NB4 (cell line): ENCODE measurements at regions not wholly inside any gene's neighbourhood (a gene's known extent, or its start where the extent isn't known, plus 50 kb on each side); places are given as distances from the start of the nearest gene placed in this dataset.

Experiments
- DNase-seq: peaks from one replicate; pipeline ENCODE4 v3.0.0; 2010; ENCODE audit warnings: low read depth
- H3K4me3 ChIP-seq: one replicate; pipeline ENCODE4 v1.5.1; 2011; ENCODE audit warnings: mild to moderate bottlenecking, low read depth, low read length, moderate library complexity
- MYC ChIP-seq: IDR thresholded peaks from 2 replicates; pipeline ENCODE4 v1.6.1; 2011; ENCODE audit warnings: low read depth, low read length
- POLR2A ChIP-seq: IDR thresholded peaks from 2 replicates; pipeline ENCODE4 v1.6.1; 2011; ENCODE audit warnings: mild to moderate bottlenecking; ENCODE audit not compliant: insufficient read length; ENCODE audit errors: extremely low read depth
- TF ChIP-seq, protein P1 (sequence below): IDR thresholded peaks from one replicate; pipeline ENCODE4 v1.5.1; 2012; ENCODE audit warnings: low read depth, low read length
- TF ChIP-seq, protein P2 (sequence below): IDR thresholded peaks from 2 replicates; pipeline ENCODE4 v1.6.1; 2011; ENCODE audit warnings: low read depth, low read length

DNA sequence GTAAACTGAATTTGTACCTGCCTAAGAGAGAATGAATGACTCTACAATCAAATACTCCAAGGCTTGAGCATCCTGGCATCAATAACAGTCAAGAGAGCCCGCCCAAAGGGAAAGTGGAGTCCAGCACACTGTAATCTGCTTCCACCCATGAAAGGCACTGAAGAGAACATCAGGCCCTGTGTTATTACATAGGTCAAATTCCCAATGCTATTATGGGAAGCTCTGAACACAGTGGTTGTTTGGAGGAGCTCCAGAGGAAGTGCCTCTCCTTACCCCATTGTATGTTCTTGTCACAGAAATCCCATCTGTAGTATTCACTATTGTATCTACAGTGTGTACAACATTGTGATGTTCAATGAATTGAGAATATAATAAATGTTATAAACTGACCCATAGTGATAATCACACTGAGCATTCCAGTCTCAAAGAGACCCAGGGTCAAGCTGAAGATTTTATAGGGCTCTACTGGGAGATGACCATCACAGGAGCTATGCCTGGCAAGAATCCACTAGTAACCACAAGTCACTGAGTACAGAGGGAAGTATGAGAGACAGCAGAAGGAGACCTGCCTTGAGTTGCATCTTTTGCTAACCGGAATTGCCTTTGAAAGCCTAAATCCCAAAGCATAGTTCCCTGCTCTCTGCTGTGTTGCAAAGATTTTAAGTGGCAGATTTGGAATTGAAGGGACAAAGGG, 446.7 kb downstream of the GJA1 start:
- DNase-seq: no peak
- no peak overlapping the region for H3K4me3 ChIP-seq
- TF ChIP-seq, protein P1, sequence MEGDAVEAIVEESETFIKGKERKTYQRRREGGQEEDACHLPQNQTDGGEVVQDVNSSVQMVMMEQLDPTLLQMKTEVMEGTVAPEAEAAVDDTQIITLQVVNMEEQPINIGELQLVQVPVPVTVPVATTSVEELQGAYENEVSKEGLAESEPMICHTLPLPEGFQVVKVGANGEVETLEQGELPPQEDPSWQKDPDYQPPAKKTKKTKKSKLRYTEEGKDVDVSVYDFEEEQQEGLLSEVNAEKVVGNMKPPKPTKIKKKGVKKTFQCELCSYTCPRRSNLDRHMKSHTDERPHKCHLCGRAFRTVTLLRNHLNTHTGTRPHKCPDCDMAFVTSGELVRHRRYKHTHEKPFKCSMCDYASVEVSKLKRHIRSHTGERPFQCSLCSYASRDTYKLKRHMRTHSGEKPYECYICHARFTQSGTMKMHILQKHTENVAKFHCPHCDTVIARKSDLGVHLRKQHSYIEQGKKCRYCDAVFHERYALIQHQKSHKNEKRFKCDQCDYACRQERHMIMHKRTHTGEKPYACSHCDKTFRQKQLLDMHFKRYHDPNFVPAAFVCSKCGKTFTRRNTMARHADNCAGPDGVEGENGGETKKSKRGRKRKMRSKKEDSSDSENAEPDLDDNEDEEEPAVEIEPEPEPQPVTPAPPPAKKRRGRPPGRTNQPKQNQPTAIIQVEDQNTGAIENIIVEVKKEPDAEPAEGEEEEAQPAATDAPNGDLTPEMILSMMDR: no peak

DNA sequence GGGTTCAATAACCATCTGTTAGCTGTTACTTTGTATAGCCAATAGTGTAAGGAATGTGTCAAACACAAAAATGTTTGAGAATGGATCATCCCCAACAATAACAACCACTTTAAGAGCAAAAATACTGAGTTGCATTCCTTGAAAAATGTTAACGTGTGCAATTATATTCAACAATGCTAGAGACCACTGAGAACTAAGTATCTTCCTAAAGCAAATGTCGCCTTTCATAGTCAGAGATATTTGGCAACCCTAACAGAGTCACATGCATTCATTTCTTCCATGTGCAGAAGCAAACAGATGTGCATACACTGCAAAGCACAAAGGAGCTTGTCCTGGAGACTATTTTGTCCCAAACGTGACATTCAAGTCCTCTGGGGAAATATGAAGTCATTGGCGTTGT, 448.6 kb downstream of the GJA1 start:
- H3K4me3 ChIP-seq: no peak overlapping the region
- TF ChIP-seq, protein P1: no peak
- no peak for TF ChIP-seq MYC
- TF ChIP-seq POLR2A: no peak
- TF ChIP-seq, protein P2, sequence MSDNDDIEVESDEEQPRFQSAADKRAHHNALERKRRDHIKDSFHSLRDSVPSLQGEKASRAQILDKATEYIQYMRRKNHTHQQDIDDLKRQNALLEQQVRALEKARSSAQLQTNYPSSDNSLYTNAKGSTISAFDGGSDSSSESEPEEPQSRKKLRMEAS: no peak
- no peak for DNase-seq

DNA sequence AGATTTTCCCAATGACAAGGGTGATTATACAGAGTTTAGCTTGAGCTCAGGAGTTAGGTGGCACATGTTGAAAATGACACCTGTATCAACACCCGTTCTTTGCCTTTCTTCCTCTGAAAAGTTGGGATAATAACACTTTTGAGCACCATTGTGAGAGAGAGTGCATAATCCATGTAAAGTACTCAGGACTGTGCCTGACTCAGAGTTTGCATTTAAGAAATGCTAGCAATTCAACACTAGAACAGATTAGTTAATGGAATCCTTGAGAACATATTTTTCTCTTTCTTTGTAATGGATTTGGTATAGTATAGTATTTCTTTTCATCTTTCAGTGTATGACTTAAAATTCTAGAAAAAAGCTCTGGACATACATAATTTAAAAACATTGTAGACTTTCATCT, 449.2 kb downstream of the GJA1 start:
- DNase-seq: no peak
- no peak overlapping the region for H3K4me3 ChIP-seq
- TF ChIP-seq POLR2A: no peak
- TF ChIP-seq MYC: no peak
- TF ChIP-seq, protein P1: no peak
- TF ChIP-seq, protein P2: no peak

DNA sequence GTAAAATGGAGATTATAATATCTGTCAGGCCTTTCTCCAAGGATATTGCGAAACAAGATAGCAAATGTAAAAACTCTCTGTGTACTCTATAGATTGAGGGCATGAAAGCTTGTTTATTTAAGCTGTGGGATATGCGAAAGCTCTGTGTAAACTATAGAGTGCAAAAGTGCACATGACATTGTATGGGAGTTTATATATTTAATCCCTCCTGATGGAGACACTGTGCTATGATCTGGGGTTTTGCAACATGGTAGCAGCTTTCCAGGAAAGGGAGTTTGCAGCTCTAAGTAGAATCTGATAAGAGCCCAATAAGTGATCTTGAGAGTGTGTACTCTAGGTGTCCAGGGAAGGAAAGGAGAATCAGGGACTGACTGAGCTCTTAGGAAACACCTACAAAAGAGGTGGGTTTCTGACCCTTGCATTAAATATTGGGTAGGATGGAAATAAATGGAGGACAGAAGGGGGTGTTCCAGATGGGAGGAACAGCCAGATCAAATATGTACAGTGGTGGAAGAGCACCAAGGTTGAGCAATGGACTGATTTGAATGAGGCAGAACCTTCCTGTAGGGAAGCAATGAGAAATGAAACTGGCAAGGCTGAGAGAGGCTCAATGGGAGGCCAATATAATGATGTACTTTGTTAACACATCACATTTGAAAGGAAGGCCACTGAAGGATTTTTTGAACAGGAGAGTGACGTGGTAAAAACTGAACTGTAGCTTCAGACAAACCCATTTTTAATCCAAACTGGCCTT, 450.1 kb downstream of the GJA1 start:
- no peak for DNase-seq
- H3K4me3 ChIP-seq: no peak overlapping the region
- TF ChIP-seq MYC: no peak
- no peak for TF ChIP-seq POLR2A
- TF ChIP-seq, protein P1: no peak
- TF ChIP-seq, protein P2: no peak

DNA sequence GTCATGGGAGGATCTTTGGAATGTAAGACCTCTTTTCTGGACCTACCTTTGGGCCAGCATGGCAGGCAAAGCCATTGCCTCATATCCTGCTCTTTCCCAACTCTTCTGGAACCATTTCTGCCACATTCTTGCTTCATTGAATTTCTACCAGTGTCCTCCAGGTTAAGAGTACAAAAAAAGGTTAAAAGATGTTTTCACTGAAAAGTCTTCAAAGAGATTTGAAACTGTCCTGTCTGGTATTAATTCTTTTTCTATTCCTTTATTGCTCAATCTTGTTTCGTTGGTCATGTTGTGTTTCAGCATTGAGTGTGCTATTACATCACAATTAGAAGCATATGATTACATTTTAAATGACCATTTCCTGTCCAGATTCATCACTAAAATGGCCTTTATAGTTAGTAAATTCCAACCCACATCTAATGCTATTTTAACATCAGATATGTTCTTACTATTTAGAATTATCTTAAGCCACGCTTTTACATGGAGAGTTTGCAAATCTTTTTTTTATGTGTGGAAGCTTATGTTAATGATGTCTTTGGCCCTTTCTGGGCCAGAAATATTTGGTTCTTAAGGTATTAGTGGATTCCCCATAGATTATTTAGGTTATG, 450.9 kb downstream of the GJA1 start:
- no peak overlapping the region for H3K4me3 ChIP-seq
- TF ChIP-seq, protein P2: no peak
- no peak for TF ChIP-seq POLR2A
- no peak for DNase-seq

DNA sequence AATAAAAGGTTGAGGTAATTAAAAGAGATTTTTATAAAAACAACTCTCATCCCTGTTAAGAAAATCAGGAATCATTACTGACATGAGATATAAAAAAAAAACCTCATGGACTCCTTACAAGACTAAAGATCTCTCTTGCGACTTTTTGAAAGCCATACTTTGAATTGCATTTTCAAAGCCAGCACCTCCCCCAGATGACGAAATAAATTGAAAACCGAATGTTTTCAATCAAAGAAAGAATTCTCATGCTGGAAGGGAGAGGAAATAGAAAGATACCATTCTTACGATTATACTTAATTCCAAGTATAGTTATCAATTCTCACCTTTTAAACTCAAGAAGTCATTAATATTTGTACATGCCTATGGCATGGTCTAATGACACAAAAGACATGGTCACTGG, 452.3 kb downstream of the GJA1 start:
- DNase-seq: no peak
- TF ChIP-seq, protein P2: no peak
- TF ChIP-seq POLR2A: no peak
- TF ChIP-seq MYC: no peak
- TF ChIP-seq, protein P1: no peak

More for the DNA sequence above, 452.3 kb downstream of the GJA1 start:
- no peak overlapping the region for H3K4me3 ChIP-seq
